GM19467 (cell line): ENCODE measurements at regions not wholly inside any gene's neighbourhood (a gene's known extent, or its start where the extent isn't known, plus 50 kb on each side); places are given as distances from the start of the nearest gene placed in this dataset.

ENCODE experiments used
- ATAC-seq: cut with Tn5 transposase; IDR thresholded peaks from one replicate; pipeline ENCODE4 v1.9.1; 2021; ENCODE audit warnings: mild to moderate bottlenecking, moderate library complexity; ENCODE audit not compliant: unreplicated experiment

- ATAC-seq = no peak
Observed at GRCh38 chr12:92003701-92004100, 141.9 kb downstream of the BTG1 start.

GRCh38 chr12:92002673-92003382 lies 142.8 kb downstream of the BTG1 start:
- ATAC-seq = no peak

- no peak for ATAC-seq
Observed at GRCh38 chr12:92002195-92002649, 143.4 kb downstream of the BTG1 start.

DNA sequence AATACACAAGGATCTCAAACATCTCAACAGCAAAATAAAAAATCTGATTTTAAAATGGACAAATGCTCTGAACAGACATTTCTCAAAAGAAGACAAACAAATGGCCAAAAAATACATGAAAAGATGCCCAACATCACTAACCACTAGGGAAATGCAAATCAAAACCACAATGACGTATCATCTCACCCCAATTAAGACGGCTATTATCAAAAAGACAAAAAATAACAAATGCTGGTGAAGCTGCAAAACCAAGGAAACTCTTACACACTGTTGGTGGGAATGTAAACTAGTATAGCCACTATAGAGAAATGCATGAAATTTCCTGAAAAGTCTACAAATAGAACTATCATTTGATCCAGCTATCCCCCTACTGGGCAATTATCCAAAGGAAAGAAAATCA lies 145.0 kb downstream of the BTG1 start:
- no peak for ATAC-seq

DNA sequence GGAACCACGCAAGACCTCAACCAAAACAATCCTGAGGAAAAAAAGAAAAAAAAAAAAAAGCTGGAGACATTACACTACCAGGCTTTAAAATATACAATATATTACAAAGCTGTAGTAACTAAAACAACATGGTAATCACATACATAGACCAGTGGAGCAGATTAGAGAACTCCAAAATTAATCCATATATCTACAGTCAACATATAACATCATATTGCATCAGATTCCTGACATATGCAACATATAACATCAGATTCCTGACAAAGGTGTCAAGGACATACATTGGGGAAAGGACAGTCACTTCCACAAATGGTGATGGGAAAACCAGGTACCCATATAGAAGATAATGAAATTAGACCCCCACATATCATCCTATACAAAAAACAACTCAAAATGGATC lies 145.8 kb downstream of the BTG1 start:
- no peak for ATAC-seq

- no peak for ATAC-seq
Observed at GRCh38 chr12:91998316-91998715, 147.3 kb downstream of the BTG1 start.

DNA sequence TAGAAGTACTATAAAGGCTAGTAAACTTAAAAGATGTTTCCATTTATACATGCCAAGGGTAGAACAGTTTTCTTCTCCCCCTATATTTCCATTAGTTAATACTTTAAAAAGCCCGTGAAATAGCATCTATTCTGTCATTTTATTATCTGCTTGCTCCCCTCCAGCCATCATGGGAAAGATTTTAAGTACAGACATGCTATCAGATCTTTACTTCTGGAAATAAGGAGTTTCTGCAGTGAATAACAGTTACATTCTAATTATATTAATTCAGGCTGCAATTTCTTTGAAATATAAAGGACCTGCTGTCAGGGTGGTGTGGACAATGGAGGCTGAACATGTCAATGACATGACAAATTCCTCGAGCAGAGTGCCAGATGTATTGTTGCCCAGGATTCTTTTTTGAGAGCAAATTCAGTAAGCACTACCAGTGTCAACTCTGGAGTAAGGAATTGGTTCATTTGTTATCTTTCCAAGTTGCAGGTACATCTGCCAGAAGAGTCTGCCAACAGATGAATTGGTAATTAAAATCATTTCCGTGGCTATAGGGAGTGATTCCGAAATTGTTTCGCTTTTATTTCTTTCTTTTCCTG lies 151.3 kb downstream of the BTG1 start:
- ATAC-seq = no peak

DNA sequence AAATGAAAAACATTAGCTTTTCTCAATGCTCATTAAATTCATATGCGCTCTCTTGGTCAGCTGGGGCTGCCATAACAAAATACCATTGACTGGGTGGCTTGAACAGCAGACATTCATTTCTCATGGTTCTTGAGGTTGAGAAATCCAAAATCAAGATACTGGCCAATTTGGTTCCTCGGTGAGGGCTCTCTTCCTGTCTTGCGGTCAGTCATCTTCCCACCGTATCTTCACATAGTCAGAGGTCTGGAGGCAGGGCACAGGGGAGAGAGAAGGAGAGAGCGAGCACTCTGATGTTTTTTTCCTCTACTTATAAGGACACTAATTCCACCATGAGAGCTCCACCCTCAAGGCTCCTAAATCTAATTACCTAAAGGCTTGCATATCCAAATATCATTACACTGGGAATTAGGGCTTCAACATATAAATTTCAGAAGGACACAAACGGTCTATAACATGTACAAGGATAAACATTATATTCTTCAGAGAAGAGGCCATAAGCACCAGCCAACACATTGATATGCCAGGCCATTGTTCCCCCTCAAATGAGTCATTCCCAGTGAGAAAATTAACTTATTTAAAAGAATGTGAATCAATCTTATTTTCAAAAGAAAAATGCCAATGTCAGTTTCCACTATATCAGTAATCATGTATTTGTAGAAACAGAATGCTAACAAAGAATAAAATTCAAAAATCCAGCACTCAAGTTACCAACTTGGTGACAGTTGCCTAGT lies 152.2 kb downstream of the BTG1 start:
- ATAC-seq = no peak

- ATAC-seq = no peak
Observed at GRCh38 chr12:91991399-91992187, 154.1 kb downstream of the BTG1 start.

DNA sequence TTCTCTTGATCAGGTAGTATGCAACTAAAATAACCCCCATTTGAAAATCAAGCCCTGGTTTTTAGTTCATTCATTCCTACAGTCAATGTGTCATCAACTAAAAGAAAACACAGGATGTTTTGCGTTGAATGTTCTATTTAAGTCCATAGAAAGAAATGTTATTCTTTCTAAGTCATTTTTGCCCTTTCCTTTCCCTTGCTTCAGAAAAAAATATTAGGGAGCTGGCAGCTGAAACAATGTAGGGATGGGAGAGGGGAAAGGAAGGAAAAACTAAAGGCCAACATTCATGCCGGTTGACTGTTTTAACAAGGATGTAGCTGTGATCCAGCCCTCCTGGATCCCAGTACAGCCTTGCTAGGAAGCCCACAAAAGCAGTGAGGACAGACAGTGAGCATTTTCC lies 155.1 kb downstream of the BTG1 start:
- ATAC-seq = no peak

GRCh38 chr12:91989143-91989542 lies 156.5 kb downstream of the BTG1 start:
- ATAC-seq = no peak

DNA sequence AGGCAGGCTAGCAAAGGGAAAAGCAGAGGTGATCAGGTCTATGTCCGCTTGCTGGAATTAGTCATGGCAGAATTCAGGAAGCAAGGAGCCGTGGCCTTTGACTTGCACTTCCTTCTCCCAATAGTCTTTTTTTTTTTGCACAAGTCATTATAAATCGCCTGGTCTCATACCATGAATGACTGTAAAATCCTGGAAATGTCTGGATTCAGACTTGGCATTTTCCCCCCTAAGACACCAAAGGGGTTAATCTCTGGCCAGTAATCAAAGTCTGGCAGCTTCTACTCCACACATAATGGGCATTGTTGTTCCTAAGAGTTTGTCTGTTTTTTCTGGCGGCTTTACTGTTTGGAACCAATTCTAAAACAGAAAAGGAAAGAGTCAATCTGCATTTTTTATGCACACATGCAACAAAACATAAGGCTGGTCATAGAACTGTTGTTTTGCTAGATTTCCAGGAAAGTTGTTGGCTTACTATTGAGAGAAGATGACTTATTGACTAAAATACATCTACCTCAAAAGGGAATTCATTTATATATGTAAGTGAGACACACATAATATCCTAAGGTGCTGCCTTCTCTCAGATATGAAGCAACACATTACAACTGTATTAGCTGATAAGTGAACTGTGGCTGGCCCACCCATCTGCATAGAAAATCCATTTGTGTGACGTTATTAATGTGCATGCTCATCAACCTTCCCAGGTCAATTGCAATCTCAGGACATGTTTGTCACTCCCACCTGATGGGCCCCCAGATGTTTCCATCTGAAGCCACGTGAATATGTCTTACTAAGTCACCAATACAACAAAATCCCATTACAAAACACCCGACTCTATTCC lies 157.3 kb downstream of the BTG1 start:
- ATAC-seq = no peak

DNA sequence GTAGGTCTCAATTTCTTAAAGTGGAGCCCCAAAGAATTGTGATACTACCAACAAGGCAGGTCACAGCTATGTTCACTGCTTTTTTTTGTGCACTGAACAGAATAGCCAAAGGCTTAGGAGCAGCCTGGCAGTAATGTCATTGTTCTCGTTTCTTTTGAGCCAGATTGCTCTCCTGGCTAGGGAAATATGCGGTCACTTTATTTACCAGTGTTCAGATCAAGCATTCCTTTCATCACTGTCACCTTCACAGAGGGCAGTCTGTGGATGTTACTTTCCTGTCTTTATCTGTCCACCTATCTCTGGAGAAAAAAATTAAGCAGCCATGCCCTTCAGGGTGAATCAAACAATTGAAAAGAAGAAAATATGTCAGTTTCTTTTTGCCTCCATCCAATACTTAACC lies 159.6 kb downstream of the BTG1 start:
- no peak for ATAC-seq

- ATAC-seq = no peak
Observed at GRCh38 chr12:91985002-91985787, 160.5 kb downstream of the BTG1 start.

DNA sequence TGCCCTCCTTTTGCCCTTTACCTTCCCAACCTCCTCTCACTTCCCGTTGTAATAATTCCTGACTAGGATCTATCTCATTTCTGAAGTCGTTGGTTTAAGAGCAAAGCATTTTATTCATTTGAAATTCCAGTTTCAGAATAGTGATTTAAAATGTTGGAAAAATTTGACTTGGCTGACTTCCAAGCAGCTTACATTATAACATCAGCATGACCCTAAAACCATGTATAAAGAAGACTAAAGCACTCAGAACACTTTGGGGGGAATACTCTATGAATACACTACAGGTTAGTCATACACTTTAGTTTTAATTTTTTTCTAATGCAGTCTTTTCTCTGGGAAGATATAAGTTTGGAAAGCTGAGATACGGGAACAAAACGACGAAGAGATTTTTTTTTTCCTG lies 161.1 kb downstream of the BTG1 start:
- no peak for ATAC-seq

DNA sequence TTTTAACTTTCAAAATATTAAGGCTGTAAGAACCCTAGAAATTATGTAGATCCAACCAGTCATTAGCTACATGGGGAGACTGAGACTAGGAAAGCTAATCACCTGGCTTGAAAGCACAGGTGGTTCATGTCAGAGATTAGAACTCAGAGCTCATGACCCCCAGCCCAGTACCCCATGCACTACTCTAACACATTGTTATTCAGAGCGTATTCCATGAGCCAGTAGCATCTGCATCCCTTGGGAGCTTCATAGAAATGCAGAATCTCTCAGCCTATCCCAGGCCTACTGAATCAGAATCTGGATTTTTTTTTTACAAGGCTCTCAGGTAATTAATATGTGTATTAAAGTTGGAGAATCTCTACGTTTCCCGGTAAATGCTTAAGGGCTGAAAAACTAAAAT lies 161.7 kb downstream of the BTG1 start:
- ATAC-seq = no peak

- no peak for ATAC-seq
Observed at GRCh38 chr12:91982946-91983345, 162.7 kb downstream of the BTG1 start.

DNA sequence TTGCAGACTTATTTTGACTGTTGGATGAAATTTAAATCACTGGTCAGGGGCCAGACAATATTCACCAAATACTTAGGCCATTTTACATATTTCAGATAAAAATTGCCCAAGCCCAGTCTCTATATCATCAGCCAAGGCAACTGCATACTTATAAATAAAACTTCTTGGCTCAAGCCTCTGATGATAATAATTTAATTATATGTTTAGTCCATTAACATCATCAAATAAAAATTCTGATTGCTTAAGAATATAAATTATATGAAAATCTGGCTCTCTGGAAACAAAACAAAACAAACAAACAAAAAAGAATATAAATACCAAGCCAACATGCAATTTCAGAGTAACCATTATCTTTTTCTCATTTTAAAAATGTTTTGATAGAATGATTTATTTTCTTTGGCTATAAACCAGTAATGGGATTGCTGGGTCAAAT lies 165.2 kb downstream of the BTG1 start:
- ATAC-seq = no peak

GRCh38 chr12:91978143-91978542 lies 167.5 kb downstream of the BTG1 start:
- no peak for ATAC-seq

DNA sequence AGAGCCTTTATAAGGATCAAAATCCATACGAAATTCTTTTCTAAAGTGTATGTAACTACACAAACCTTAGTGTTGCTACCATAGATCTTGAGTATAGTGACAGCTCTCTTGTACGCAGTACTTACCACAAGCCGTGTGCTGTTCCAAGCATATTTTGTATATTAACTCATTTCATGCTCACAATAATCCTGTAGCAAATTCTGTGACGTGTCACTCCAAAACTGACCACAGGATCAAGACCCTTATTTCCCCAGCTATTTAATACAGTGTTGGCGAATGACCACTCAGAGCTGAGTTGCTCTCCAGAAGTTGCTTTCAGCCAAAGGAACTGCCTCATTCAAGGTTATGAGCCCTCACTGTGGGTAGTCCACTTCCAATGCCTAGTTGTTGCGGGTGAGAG lies 169.8 kb downstream of the BTG1 start:
- no peak for ATAC-seq
